ENCODE measurements at regions not wholly inside any gene's neighbourhood (a gene's known extent, or its start where the extent isn't known, plus 50 kb on each side); places are given as distances from the start of the nearest gene placed in this dataset.
A peak's percentile ranks its signal among the peaks of the same experiment; 100 is the strongest.

DNA sequence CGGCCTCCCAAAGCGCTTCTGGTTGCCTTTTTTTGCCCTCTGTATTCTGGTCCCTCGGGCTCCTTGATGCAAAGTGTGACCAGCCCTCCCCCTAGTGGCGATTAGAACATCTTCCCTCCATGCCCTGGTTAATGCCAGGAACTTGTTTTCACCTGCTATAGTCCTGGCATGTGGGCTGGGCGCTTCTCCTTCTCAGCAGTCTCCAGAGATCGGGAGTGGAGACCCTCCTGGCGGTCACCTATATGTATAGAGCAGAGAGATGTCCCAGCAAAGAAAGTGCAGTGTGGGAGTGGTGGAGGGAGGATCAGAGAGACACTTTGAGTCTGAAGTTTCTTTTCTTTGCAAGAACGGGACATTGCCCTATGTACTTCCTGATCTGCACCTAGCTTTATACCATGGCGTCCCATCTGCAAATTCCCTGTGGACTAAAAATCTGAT is 264.1 kb downstream of the OTUD1 start:
- no peak overlapping the region for H2BK15ac ChIP-seq (ENCODE audit: low read length)
- peak overlapping the region; percentile 50; the same call in 1 of the 2 replicates for H2AFZ ChIP-seq (ENCODE audit: low read length)
- 21% methylated on average over 9 of the region's 9 CpGs; no CpG with 5 or more reads in 1 of the 2 experiments for WGBS, 2 experiments (ENCODE audit: extremely low coverage in 1 of 2, insufficient coverage in 1 of 2, insufficient read length in 1 of 2, insufficient replicate concordance in 2 of 2, low coverage in 1 of 2, low lambda C conversion rate in 2 of 2, missing lambda C conversion rate in 1 of 2)
- H3K36me3 ChIP-seq (ENCODE audit: control insufficient read depth in 2 of 4, insufficient read depth in 4 of 4, low read length in 3 of 4): no peaks in the 10 kb centered on the region
- H3K9me3 ChIP-seq (ENCODE audit: insufficient read depth in 2 of 2, low read depth in 1 of 2, low read length in 1 of 2): 0 out of 4 replicates have a peak, but pooled peaks cover 0 to 3% of the 10 kb centered on the region in 2 experiments
- H3K9ac ChIP-seq (replicated peaks in 1 of 4; ENCODE audit: extremely low read depth in 1 of 4, low read depth in 3 of 4, low read length in 3 of 4): no peak overlapping the region
- POLR2A ChIA-PET (ENCODE audit: partially characterized antibody): no interaction called here
- no peak overlapping the region for H4K8ac ChIP-seq (ENCODE audit: extremely low read depth, insufficient read depth, low read length)
- H3K27me3 ChIP-seq (replicated peaks in 1 of 4; ENCODE audit: control insufficient read depth in 3 of 4, extremely low read depth in 1 of 4, insufficient read depth in 3 of 4, low read length in 3 of 4): peaks cover 0 to 2% (median 0%) of the 10 kb centered on the region in 4 experiments; a peak in 2 of 7 replicates
- H2BK120ac ChIP-seq (replicated peaks; ENCODE audit: low read depth, low read length): no peak overlapping the region
- H3K4me1 ChIP-seq (replicated peaks in 1 of 4; ENCODE audit: control insufficient read depth in 3 of 4, insufficient read depth in 4 of 4, low read length in 3 of 4): no peaks in the 10 kb centered on the region
- H3K56ac ChIP-seq (replicated peaks; ENCODE audit: insufficient read length, low read depth, low read length): no peak overlapping the region
- no peak overlapping the region for H4K91ac ChIP-seq (replicated peaks; ENCODE audit: insufficient read length, low read length)
- H3K79me2 ChIP-seq (ENCODE audit: control insufficient read depth in 1 of 2, insufficient read depth in 2 of 2, low read length in 2 of 2): no peaks in the 10 kb centered on the region
- H2BK12ac ChIP-seq (ENCODE audit: low read depth, low read length): no peak overlapping the region
- no peak overlapping the region for H2AK5ac ChIP-seq (ENCODE audit: low read depth, low read length)
- H4K20me1 ChIP-seq (replicated peaks in 1 of 2; ENCODE audit: control insufficient read depth in 1 of 2, insufficient read depth in 2 of 2, low read length in 2 of 2): no peaks in the 10 kb centered on the region
- no peak overlapping the region for H2BK20ac ChIP-seq (ENCODE audit: low read length)
- DNase-seq (ENCODE audit: low read depth in 1 of 2, low spot score in 2 of 2) (peak; percentile 64 to 68), FAIRE-seq (peak; percentile 32)
- no peak overlapping the region for H2BK5ac ChIP-seq (ENCODE audit: low read depth, low read length)
- no peak overlapping the region for H3K18ac ChIP-seq (ENCODE audit: extremely low read depth, low read length)
- no peak overlapping the region for H3K4me2 ChIP-seq (ENCODE audit: insufficient read depth in 1 of 2, low read depth in 2 of 2, low read length in 2 of 2)
- H3K23ac ChIP-seq (ENCODE audit: insufficient read length): no peak overlapping the region
- no peak overlapping the region for H3K4me3 ChIP-seq (ENCODE audit: extremely low read depth in 1 of 4, insufficient read depth in 2 of 4, low read depth in 3 of 4, low read length in 4 of 4)
- CTCF ChIA-PET (ENCODE audit: partially characterized antibody): interaction anchor here (0.6 to 5.3 kb wide), 10 partner anchors 9 to 545 kb away, joined by 3 to 27 read pairs (median 3); no protein-coding TSS in a partner anchor
- H3K23me2 ChIP-seq (ENCODE audit: low read depth, low read length): no peaks in the 10 kb centered on the region
- no peaks in the 10 kb centered on the region for H3K79me1 ChIP-seq (ENCODE audit: low read depth, low read length)
- no peak overlapping the region for H4K5ac ChIP-seq (ENCODE audit: insufficient read length, low read depth, low read length)
- no peak overlapping the region for H3K14ac ChIP-seq (ENCODE audit: insufficient read length)
- no peak overlapping the region for H3K27ac ChIP-seq (ENCODE audit: low read depth, low read length)
- no peak overlapping the region for H3K4ac ChIP-seq (replicated peaks; ENCODE audit: insufficient read length, low read depth, low read length)
- TF ChIP-seq POU5F1 (IDR thresholded peaks at IDR 0.05; ENCODE audit: low read depth, low read length) (no peak), CTCF (IDR thresholded peaks at IDR 0.05; ENCODE audit: control extremely low read depth in 1 of 3, insufficient read depth in 1 of 3, low read depth in 1 of 3, low read length in 3 of 3) (peak; percentile 75 to 86 (median 83)), TAF7 (optimal IDR thresholded peaks at IDR 0.05; ENCODE audit: borderline replicate concordance, low read depth, low read length) (peak; percentile 38), SIRT6 (IDR thresholded peaks at IDR 0.05; ENCODE audit: low read length) (no peak), RAD21 (IDR thresholded peaks at IDR 0.05 in 1 of 2, conservative IDR thresholded peaks at IDR 0.05 in 1 of 2; ENCODE audit: low read depth in 2 of 2, low read length in 2 of 2) (peak; percentile 86 to 88), BRCA1 (IDR thresholded peaks at IDR 0.05; ENCODE audit: low read depth, low read length) (no peak), TEAD4 (IDR thresholded peaks at IDR 0.05; ENCODE audit: low read depth, low read length) (peak; percentile 64), CHD1 (IDR thresholded peaks at IDR 0.05; ENCODE audit: low read depth, low read length) (no peak)
- TF ChIP-seq, protein P1, sequence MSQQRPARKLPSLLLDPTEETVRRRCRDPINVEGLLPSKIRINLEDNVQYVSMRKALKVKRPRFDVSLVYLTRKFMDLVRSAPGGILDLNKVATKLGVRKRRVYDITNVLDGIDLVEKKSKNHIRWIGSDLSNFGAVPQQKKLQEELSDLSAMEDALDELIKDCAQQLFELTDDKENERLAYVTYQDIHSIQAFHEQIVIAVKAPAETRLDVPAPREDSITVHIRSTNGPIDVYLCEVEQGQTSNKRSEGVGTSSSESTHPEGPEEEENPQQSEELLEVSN (IDR thresholded peaks at IDR 0.05): no peak
- TF ChIP-seq, protein P2, sequence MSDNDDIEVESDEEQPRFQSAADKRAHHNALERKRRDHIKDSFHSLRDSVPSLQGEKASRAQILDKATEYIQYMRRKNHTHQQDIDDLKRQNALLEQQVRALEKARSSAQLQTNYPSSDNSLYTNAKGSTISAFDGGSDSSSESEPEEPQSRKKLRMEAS (IDR thresholded peaks at IDR 0.05): peak; percentile 59; the same call in 1 of the 2 replicates
